K562 (cell line): ENCODE measurements at regions not wholly inside any gene's neighbourhood (a gene's known extent, or its start where the extent isn't known, plus 50 kb on each side); places are given as distances from the start of the nearest gene placed in this dataset.
A peak's percentile ranks its signal among the peaks of the same experiment; 100 is the strongest.

Source experiments
- DACH1 ChIP-seq: fragments of 450-650 bp; IDR thresholded peaks from 2 replicates; pipeline ENCODE4 v1.6.1; 2018; ENCODE audit not compliant: partially characterized antibody
- E2F1 ChIP-seq: sonication (generic); formaldehyde crosslinking; IDR thresholded peaks from 2 replicates; pipeline ENCODE4 v1.8.1; 2023; ENCODE audit warnings: mild to moderate bottlenecking, missing genetic modification reagents, moderate library complexity
- E2F8 ChIP-seq: fragments of 450-650 bp; IDR thresholded peaks from 2 replicates; pipeline ENCODE4 v1.7.1; 2018; ENCODE audit warnings: mild to moderate bottlenecking, low read depth; ENCODE audit not compliant: partially characterized antibody
- ELF2 ChIP-seq: fragments of 250-450 bp; sonication (Bioruptor Pico); IDR thresholded peaks from 2 replicates; pipeline ENCODE4 v1.5.0; 2021; ENCODE audit warnings: mild to moderate bottlenecking
- FOXP1 ChIP-seq: sonication (generic); formaldehyde crosslinking; IDR thresholded peaks from 2 replicates; pipeline ENCODE4 v1.8.0; 2022; ENCODE audit warnings: mild to moderate bottlenecking, missing genetic modification reagents
- GTF2F1 ChIP-seq: IDR thresholded peaks from 2 replicates; pipeline ENCODE4 v1.6.1; 2011; ENCODE audit warnings: low read depth, low read length, improper control_type of control experiment
- MAX ChIP-seq: sonication (generic); formaldehyde crosslinking; IDR thresholded peaks from 2 replicates; pipeline ENCODE4 v1.9.0; 2022; ENCODE audit warnings: mild to moderate bottlenecking, missing genetic modification reagents
- MLX ChIP-seq, 2 experiments: fragments of 450-650 bp in 1 of 2; sonication (generic) in 1 of 2; formaldehyde crosslinking; conservative IDR thresholded peaks; 2 replicates each; pipeline versions ENCODE4 v1.4.0 to v1.8.1; 2020 to 2022; ENCODE audit warnings: mild to moderate bottlenecking in 1 of 2, missing genetic modification reagents in 1 of 2
- SLC30A9 ChIP-seq: fragments of 250-450 bp; sonication (Bioruptor Pico); IDR thresholded peaks from 2 replicates; pipeline ENCODE4 v1.8.0; 2022; ENCODE audit warnings: mild to moderate bottlenecking, moderate library complexity
- STAG1 ChIP-seq: sonication (generic); formaldehyde crosslinking; IDR thresholded peaks from 2 replicates; pipeline ENCODE4 v1.5.0; 2020; ENCODE audit warnings: missing genetic modification reagents, borderline replicate concordance
- TCF3 ChIP-seq: sonication (generic); formaldehyde crosslinking; IDR thresholded peaks from 2 replicates; pipeline ENCODE4 v1.4.0; 2020; ENCODE audit warnings: mild to moderate bottlenecking, missing genetic modification reagents
- USF1 ChIP-seq: sonication (generic); formaldehyde crosslinking; IDR thresholded peaks from 2 replicates; pipeline ENCODE4 v1.9.0; 2022; ENCODE audit warnings: mild to moderate bottlenecking, missing genetic modification reagents
- VEZF1 ChIP-seq: fragments of 200-800 bp; sonication (Bioruptor generic); IDR thresholded peaks from 2 replicates; pipeline ENCODE4 v1.6.1; 2017; ENCODE audit warnings: missing genetic modification characterization, missing compliant biosample characterization
- XRCC3 ChIP-seq: fragments of 450-650 bp; IDR thresholded peaks from 2 replicates; pipeline ENCODE4 v1.6.1; 2017; ENCODE audit warnings: mild to moderate bottlenecking, moderate library complexity
- ZNF217 ChIP-seq: sonication (generic); formaldehyde crosslinking; IDR thresholded peaks from 2 replicates; pipeline ENCODE4 v1.8.0; 2022; ENCODE audit warnings: mild to moderate bottlenecking, missing genetic modification reagents
- ZNF316 ChIP-seq: fragments of 450-650 bp; IDR thresholded peaks from 2 replicates; pipeline ENCODE4 v1.6.1; 2016
- ZNF655 ChIP-seq: fragments of 250-450 bp; sonication (Bioruptor Pico); IDR thresholded peaks from 2 replicates; pipeline ENCODE4 v1.5.0; 2021

- peak; percentile 2; the same call in 1 of the 2 replicates for TF ChIP-seq E2F1 (CRISPR knock-in tag)
- TF ChIP-seq MAX: peak; percentile 41; the same call in 1 of the 2 replicates
- no peak for TF ChIP-seq SLC30A9
- TF ChIP-seq TCF3 (CRISPR knock-in tag): no peak
- TF ChIP-seq ELF2 (CRISPR knock-in tag): no peak
- no peak; the same call in 1 of the 2 replicates for TF ChIP-seq XRCC3
- TF ChIP-seq USF1 (CRISPR knock-in tag): peak; percentile 57
- TF ChIP-seq DACH1: no peak
- no peak for TF ChIP-seq ZNF316
- 0 out of 2 replicates have a peak, but pooled peaks have one; percentile 76 for TF ChIP-seq FOXP1
- peak in 1 of 2 experiments; percentile 87; a peak in 2 of 4 replicates for TF ChIP-seq MLX (CRISPR knock-in tag; conservative IDR thresholded peaks at IDR 0.05)
- TF ChIP-seq STAG1: no peak; the same call in 1 of the 2 replicates
- no peak for TF ChIP-seq VEZF1 (CRISPR knock-in tag)
- TF ChIP-seq ZNF655: no peak
- no peak for TF ChIP-seq ZNF217 (CRISPR knock-in tag)
- no peak for TF ChIP-seq E2F8
- no peak for TF ChIP-seq GTF2F1
Measured at GRCh38 chr22:22157348-22157725, 87.2 kb upstream of the VPREB1 start (continued).
